PFSK-1 (cell line): ENCODE measurements at regions not wholly inside any gene's neighbourhood (a gene's known extent, or its start where the extent isn't known, plus 50 kb on each side); places are given as distances from the start of the nearest gene placed in this dataset.

Experiments used
- FOXP2 ChIP-seq: optimal IDR thresholded peaks from 2 replicates; pipeline ENCODE3; 2011; ENCODE audit warnings: borderline replicate concordance, control low read depth, inconsistent platforms; ENCODE audit not compliant: insufficient read depth; ENCODE audit errors: extremely low read length, extremely low read depth
- POLR2AphosphoS5 ChIP-seq: IDR thresholded peaks from 2 replicates; pipeline ENCODE4 v1.6.1; 2012; ENCODE audit warnings: low read depth, mild to moderate bottlenecking, control low read depth, low read length, moderate library complexity
- REST ChIP-seq, 2 experiments: IDR thresholded peaks; 2 replicates each; pipeline versions ENCODE4 v1.6.1 to v1.8.0; 2011 to 2012; ENCODE audit warnings: low read depth in 2 of 2, low read length in 2 of 2, control low read depth in 1 of 2, inconsistent platforms in 1 of 2, mild to moderate bottlenecking in 1 of 2, moderate library complexity in 1 of 2; ENCODE audit not compliant: insufficient read depth in 1 of 2
- SIN3A ChIP-seq: IDR thresholded peaks from 2 replicates; pipeline ENCODE4 v1.6.1; 2012; ENCODE audit warnings: mild to moderate bottlenecking, low read length, moderate library complexity, borderline replicate concordance; ENCODE audit not compliant: insufficient read depth
- TAF1 ChIP-seq: IDR thresholded peaks from 2 replicates; pipeline ENCODE4 v1.6.1; 2012; ENCODE audit warnings: low read length, control low read depth, borderline replicate concordance; ENCODE audit not compliant: insufficient read depth

GRCh38 chr11:33622806-33623205 lies 77.8 kb downstream of the C11orf91 start:
- TF ChIP-seq TAF1 = no peak
- no peak for TF ChIP-seq POLR2AphosphoS5
- no peak for TF ChIP-seq FOXP2
- no peak for TF ChIP-seq REST (IDR thresholded peaks at IDR 0.05; ENCODE audit: insufficient read depth in 1 of 2, low read depth in 2 of 2, low read length in 2 of 2)
- TF ChIP-seq SIN3A = no peak

GRCh38 chr11:33622186-33622585 lies 78.4 kb downstream of the C11orf91 start:
- no peak for TF ChIP-seq TAF1
- no peak for TF ChIP-seq FOXP2
- no peak for TF ChIP-seq POLR2AphosphoS5
- TF ChIP-seq REST (IDR thresholded peaks at IDR 0.05; ENCODE audit: insufficient read depth in 1 of 2, low read depth in 2 of 2, low read length in 2 of 2) = no peak
- TF ChIP-seq SIN3A = no peak

DNA sequence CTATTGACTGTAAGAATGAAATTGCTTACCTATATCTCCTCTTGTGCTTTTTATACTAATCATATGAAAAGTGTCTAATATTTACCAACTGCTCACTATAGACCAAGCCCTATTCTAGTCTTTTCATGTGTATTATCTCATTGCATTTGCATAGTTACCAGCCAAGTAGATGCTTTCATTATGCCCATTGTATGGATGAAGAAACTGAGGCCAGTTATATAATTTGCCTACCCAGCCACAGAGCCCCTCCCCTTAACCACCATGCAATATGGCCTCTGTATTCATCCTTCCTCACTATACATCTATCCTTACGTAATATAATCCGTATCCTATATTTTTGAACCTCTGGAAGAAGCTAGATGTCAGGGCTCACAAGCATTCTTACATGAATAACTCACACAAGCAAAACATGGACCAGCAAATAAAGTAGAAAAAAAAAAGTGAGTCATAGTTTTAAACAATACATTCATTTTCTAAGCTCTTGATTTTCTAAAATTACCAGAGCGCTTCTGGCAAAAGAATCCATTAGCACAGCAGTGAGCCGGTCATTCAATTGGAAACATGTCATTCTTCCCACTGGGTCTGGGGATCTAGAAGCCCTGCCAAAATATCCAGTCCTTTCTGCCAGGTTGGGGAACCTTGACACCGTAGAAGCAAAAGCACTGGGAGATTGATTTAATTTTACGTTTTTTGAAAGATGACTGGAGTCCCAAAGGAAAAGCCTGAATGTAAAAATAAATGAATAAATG lies 80.0 kb downstream of the C11orf91 start:
- no peak for TF ChIP-seq REST (IDR thresholded peaks at IDR 0.05; ENCODE audit: insufficient read depth in 1 of 2, low read depth in 2 of 2, low read length in 2 of 2)
- no peak for TF ChIP-seq POLR2AphosphoS5
- no peak for TF ChIP-seq FOXP2
- TF ChIP-seq TAF1 = no peak
- TF ChIP-seq SIN3A = no peak

DNA sequence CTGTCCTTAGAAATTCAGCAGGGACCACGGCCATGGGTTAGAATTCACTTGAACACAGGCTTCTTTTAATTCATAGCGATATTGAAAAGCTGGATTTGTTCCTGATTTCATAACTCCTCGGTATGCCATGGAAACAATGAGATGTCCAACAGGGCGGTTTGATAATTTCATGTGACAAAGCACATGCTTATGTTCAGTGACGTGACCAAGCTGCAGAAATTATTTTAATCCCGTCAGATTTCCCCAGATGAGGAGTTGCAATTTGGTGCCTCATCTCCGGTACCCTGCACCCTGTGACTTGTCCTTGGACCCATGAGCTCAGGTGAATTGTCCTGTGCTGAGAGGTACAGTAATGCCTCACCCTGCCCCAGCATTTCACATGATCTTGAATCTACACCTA lies 81.7 kb downstream of the C11orf91 start:
- no peak for TF ChIP-seq REST (IDR thresholded peaks at IDR 0.05; ENCODE audit: insufficient read depth in 1 of 2, low read depth in 2 of 2, low read length in 2 of 2)
- TF ChIP-seq TAF1 = no peak
- no peak for TF ChIP-seq FOXP2
- no peak for TF ChIP-seq SIN3A
- no peak for TF ChIP-seq POLR2AphosphoS5
